HepG2 (cell line): ENCODE measurements at regions not wholly inside any gene's neighbourhood (a gene's known extent, or its start where the extent isn't known, plus 50 kb on each side); places are given as distances from the start of the nearest gene placed in this dataset.
"Not testable (repeated sequence)": the region's sequence is repeated elsewhere in the genome, so short reads cannot be mapped to it uniquely, and the experiment has no call there.

Experiments used
- ATAC-seq: fragments of 200-7000 bp; cut with Tn5 transposase; 3 replicates; pipeline ENCODE4 v1.9.1; 2020; ENCODE audit warnings: mild to moderate bottlenecking, moderate library complexity
- BruUV-seq: library from RNA; stranded (reverse); fragments of 400-500 nt; replicated peaks from 2 replicates; lab custom pipeline; 2021; lab: Mats Ljungman, UMichigan
- CTCF ChIA-PET: fragments of 300-600 bp; formaldehyde crosslinking; extraction: SDS; loops from one replicate; lab custom pipeline; 2021; ENCODE audit warnings: low total read pairs, inconsistent platforms, low intra/inter-chr PET ratio; lab: Yijun Ruan, JAX
- POLR2A ChIA-PET: fragments of 350-600 bp; sonication (Branson Sonifier 250); formaldehyde crosslinking; loops from one replicate; lab custom pipeline; 2020; ENCODE audit warnings: antibody characterized with exemption, inconsistent platforms; lab: Yijun Ruan, JAX
- DNase-seq: peaks from one replicate; pipeline ENCODE4 v3.0.0-alpha.2; 2015; ENCODE audit warnings: low spot score
- FAIRE-seq: peaks from 3 replicates; lab custom pipeline; 2011; peaks lifted over from hg19 to GRCh38; lab: Jason Lieb, UNC
- H2AFZ ChIP-seq: one replicate; pipeline ENCODE4 v1.6.1; 2011; ENCODE audit warnings: low read length, inconsistent platforms
- H3K27ac ChIP-seq: fragments of 300-600 bp; 3 replicates; pipeline ENCODE4 v1.8.0; 2011; ENCODE audit warnings: mixed run types, mild to moderate bottlenecking, mixed read lengths, low read length, inconsistent platforms; ENCODE audit not compliant: insufficient read depth; ENCODE audit errors: extremely low read length
- H3K27me3 ChIP-seq, 2 experiments: fragments of 200-600 bp in 1 of 2; 2 replicates in 1 of 2; 3 replicates in 1 of 2; pipeline versions ENCODE4 v1.6.0 to v1.8.0; 2011; ENCODE audit warnings: low read length in 2 of 2, mild to moderate bottlenecking in 2 of 2, moderate library complexity in 2 of 2, inconsistent platforms in 1 of 2; ENCODE audit not compliant: insufficient read depth in 2 of 2, control insufficient read depth in 1 of 2
- H3K36me3 ChIP-seq, 2 experiments: fragments of 200-600 bp in 1 of 2; replicated peaks in 1 of 2; 2 replicates in 1 of 2; 3 replicates in 1 of 2; pipeline versions ENCODE4 v1.5.1 to v1.8.0; 2011; ENCODE audit warnings: low read length in 2 of 2, inconsistent platforms in 1 of 2; ENCODE audit not compliant: insufficient read depth in 2 of 2, control insufficient read depth in 1 of 2
- H3K4me1 ChIP-seq: 2 replicates; pipeline ENCODE4 v1.5.1; 2012; ENCODE audit warnings: low read length, inconsistent platforms; ENCODE audit not compliant: insufficient read depth
- H3K4me2 ChIP-seq: 2 replicates; pipeline ENCODE4 v1.6.0; 2011; ENCODE audit warnings: low read depth, low read length, inconsistent platforms
- H3K4me3 ChIP-seq, 3 experiments: fragments of 200-600 bp in 1 of 3; sonication (generic), shearing (Covaris generic) in 1 of 3; replicated peaks in 1 of 3; 2 replicates each; pipeline ENCODE4 v1.5.1; 2011 to 2016; ENCODE audit warnings: low read length in 3 of 3, inconsistent platforms in 2 of 3, low read depth in 2 of 3, mild to moderate bottlenecking in 2 of 3, control low read depth in 1 of 3, mixed read lengths in 1 of 3; ENCODE audit not compliant: insufficient read depth in 1 of 3
- H3K79me2 ChIP-seq: one replicate; pipeline ENCODE4 v1.6.1; 2011; ENCODE audit warnings: low read length, inconsistent platforms; ENCODE audit not compliant: insufficient read depth
- H3K9ac ChIP-seq: 2 replicates; pipeline ENCODE4 v1.6.0; 2011; ENCODE audit warnings: mild to moderate bottlenecking, low read depth, low read length, inconsistent platforms; ENCODE audit not compliant: insufficient read depth
- H3K9me3 ChIP-seq: 2 replicates; pipeline ENCODE4 v1.5.1; 2012; ENCODE audit warnings: mild to moderate bottlenecking, low read length
- H4K20me1 ChIP-seq: 2 replicates; pipeline ENCODE4 v1.6.0; 2011; ENCODE audit warnings: inconsistent platforms, mild to moderate bottlenecking, low read length, moderate library complexity; ENCODE audit not compliant: insufficient read depth
- ARID2 ChIP-seq: sonication (generic); formaldehyde crosslinking; IDR thresholded peaks from 2 replicates; pipeline ENCODE4 v1.8.1; 2022; ENCODE audit warnings: mild to moderate bottlenecking, missing genetic modification reagents, borderline replicate concordance
- ATM ChIP-seq: fragments of 450-650 bp; IDR thresholded peaks from 2 replicates; pipeline ENCODE4 v1.7.1; 2017; ENCODE audit warnings: mild to moderate bottlenecking, borderline replicate concordance
- ELF1 ChIP-seq: sonication (generic); formaldehyde crosslinking; IDR thresholded peaks from 2 replicates; pipeline ENCODE4 v1.4.0; 2020; ENCODE audit warnings: missing genetic modification reagents
- FOXJ3 ChIP-seq: sonication (generic); formaldehyde crosslinking; IDR thresholded peaks from 2 replicates; pipeline ENCODE4 v1.4.0; 2020; ENCODE audit warnings: missing genetic modification reagents, mild to moderate bottlenecking, borderline replicate concordance
- KLF15 ChIP-seq: sonication (generic); formaldehyde crosslinking; IDR thresholded peaks from 2 replicates; pipeline ENCODE4 v1.8.1; 2023; ENCODE audit warnings: borderline replicate concordance, mild to moderate bottlenecking, inconsistent platforms, missing genetic modification reagents, mixed read lengths
- MZF1 ChIP-seq: sonication (generic); formaldehyde crosslinking; IDR thresholded peaks from 2 replicates; pipeline ENCODE4 v1.8.1; 2023; ENCODE audit warnings: mild to moderate bottlenecking, missing genetic modification reagents, borderline replicate concordance
- PBX2 ChIP-seq: IDR thresholded peaks from 2 replicates; pipeline ENCODE4 v1.6.1; 2016; ENCODE audit warnings: control low read depth
- PBX3 ChIP-seq: sonication (generic); formaldehyde crosslinking; IDR thresholded peaks from 2 replicates; pipeline ENCODE4 v1.8.1; 2023; ENCODE audit warnings: missing genetic modification reagents, inconsistent platforms, borderline replicate concordance
- SIN3A ChIP-seq: IDR thresholded peaks from 2 replicates; pipeline ENCODE4 v1.6.1; 2011; ENCODE audit warnings: low read depth, mild to moderate bottlenecking, control low read depth, low read length, borderline replicate concordance
- SIX1 ChIP-seq: sonication (generic); formaldehyde crosslinking; IDR thresholded peaks from 2 replicates; pipeline ENCODE4 v1.4.0; 2020; ENCODE audit warnings: missing genetic modification reagents, borderline replicate concordance
- TEAD3 ChIP-seq: optimal IDR thresholded peaks from 2 replicates; pipeline ENCODE3; 2016; ENCODE audit warnings: borderline replicate concordance
- UBTF ChIP-seq: sonication (generic); formaldehyde crosslinking; IDR thresholded peaks from 2 replicates; pipeline ENCODE4 v1.4.0; 2020; ENCODE audit warnings: mild to moderate bottlenecking, missing genetic modification reagents
- ZNF441 ChIP-seq: sonication (generic); formaldehyde crosslinking; IDR thresholded peaks from 2 replicates; pipeline ENCODE4 v1.7.0; 2021; ENCODE audit warnings: missing genetic modification reagents, borderline replicate concordance
- ZNF530 ChIP-seq: sonication (generic); formaldehyde crosslinking; IDR thresholded peaks from 2 replicates; pipeline ENCODE4 v1.5.0; 2020; ENCODE audit warnings: low read depth, mild to moderate bottlenecking, missing genetic modification reagents
- ZNF782 ChIP-seq: sonication (generic); formaldehyde crosslinking; IDR thresholded peaks from 2 replicates; pipeline ENCODE4 v1.4.0; 2020; ENCODE audit warnings: missing genetic modification reagents, mild to moderate bottlenecking, borderline replicate concordance
- WGBS: methylation state at CpG from one replicate; pipeline ENCODE4 v1.1.6; 2017; ENCODE audit warnings: low lambda C conversion rate; 5-methylcytosine and 5-hydroxymethylcytosine counted together
- in situ Hi-C: cut with HindIII; loops from 2 replicates; pipeline ENCODE4 v1.10.0; 2017; ENCODE audit warnings: low pct_unique_long_range_greater_than_20kb; ENCODE audit not compliant: extremely low pct_ligation_motif_present
- intact Hi-C: fragments of 100-400 bp; cut with micrococcal nuclease; formaldehyde crosslinking; loops from one replicate; pipeline ENCODE4 v1.10.0; 2022; ENCODE audit not compliant: unreplicated experiment

- DNase-seq, H3K9me3 ChIP-seq, H3K27me3 ChIP-seq, in situ Hi-C loops, H3K27ac ChIP-seq, FAIRE-seq, BruUV-seq, POLR2A ChIA-PET, H3K9ac ChIP-seq, H3K79me2 ChIP-seq, H4K20me1 ChIP-seq, intact Hi-C loops, H3K4me2 ChIP-seq, H2AFZ ChIP-seq, ATAC-seq, H3K4me1 ChIP-seq, H3K36me3 ChIP-seq, CTCF ChIA-PET, H3K4me3 ChIP-seq: not testable (repeated sequence)
- WGBS = 55% methylated on average over 6 of the region's 6 CpGs
Observed at GRCh38 chr3:153248835-153249234, 86.8 kb downstream of the RAP2B start.

GRCh38 chr3:153249906-153250305 lies 87.9 kb downstream of the RAP2B start:
- in situ Hi-C loops (no loop called here), intact Hi-C loops (no loop called here)
- no TSS peak for BruUV-seq
- Histone ChIP-seq H3K4me2 (no peak overlapping the region), H3K9me3 (no peaks in the 10 kb centered on the region), H3K4me1 (no peaks in the 10 kb centered on the region), H3K36me3 (no peaks in the 10 kb centered on the region), H3K79me2 (no peaks in the 10 kb centered on the region), H3K9ac (no peak overlapping the region), H3K27ac (no peak overlapping the region), H4K20me1 (no peaks in the 10 kb centered on the region), H2AFZ (no peak overlapping the region), H3K27me3 (no peaks in the 10 kb centered on the region), H3K4me3 (no peak overlapping the region)
- CTCF ChIA-PET = no interaction called here
- ATAC-seq (no peak), FAIRE-seq (no peak), DNase-seq (no peak)
- 30% methylated on average over 2 of the region's 2 CpGs for WGBS
- POLR2A ChIA-PET = no interaction called here
- TF ChIP-seq SIX1 (CRISPR knock-in tag) = no peak
- TF ChIP-seq ARID2 (CRISPR knock-in tag) = no peak
- no peak for TF ChIP-seq SIN3A
- TF ChIP-seq PBX2 = no peak
- TF ChIP-seq UBTF (CRISPR knock-in tag) = no peak
- TF ChIP-seq FOXJ3 = no peak
- no peak for TF ChIP-seq MZF1 (CRISPR knock-in tag)
- TF ChIP-seq ZNF441 (CRISPR knock-in tag) = no peak
- no peak for TF ChIP-seq ZNF782 (CRISPR knock-in tag)
- no peak for TF ChIP-seq ELF1
- no peak for TF ChIP-seq ATM
- no peak for TF ChIP-seq ZNF530 (CRISPR knock-in tag)
- TF ChIP-seq TEAD3 = no peak
- TF ChIP-seq KLF15 (CRISPR knock-in tag) = no peak
- no peak for TF ChIP-seq PBX3
